Naive B cell (primary cell): ENCODE measurements at regions not wholly inside any gene's neighbourhood (a gene's known extent, or its start where the extent isn't known, plus 50 kb on each side); places are given as distances from the start of the nearest gene placed in this dataset.
A peak's percentile ranks its signal among the peaks of the same experiment; 100 is the strongest.
"Not testable (repeated sequence)": the region's sequence is repeated elsewhere in the genome, so short reads cannot be mapped to it uniquely, and the experiment has no call there.

ENCODE experiments used
- ATAC-seq, 2 donors: fragments of 150-1000 bp; cut with Tn5 transposase; 2 replicates each; pipeline ENCODE4 v1.10.0; 2021; ENCODE audit warnings: low read depth in 2 of 2, mild to moderate bottlenecking in 2 of 2, moderate library complexity in 2 of 2
- DNase-seq: peaks from one replicate; pipeline ENCODE4 v3.0.0; 2022
- H3K27ac Mint-ChIP-seq, 6 donors: one replicate each; pipeline ENCODE4 v1.8.0; 2020 to 2022; ENCODE audit warnings: mild to moderate bottlenecking in 6 of 6, mixed read lengths in 6 of 6, moderate library complexity in 5 of 6, inconsistent platforms in 2 of 6
- H3K27me3 Mint-ChIP-seq, 3 donors: one replicate each; pipeline ENCODE4 v1.8.0; 2021 to 2022; ENCODE audit warnings: mixed read lengths in 3 of 3, mild to moderate bottlenecking in 1 of 3
- H3K36me3 Mint-ChIP-seq, 2 donors: one replicate each; pipeline ENCODE4 v1.8.0; 2020 to 2022; ENCODE audit warnings: mixed read lengths in 2 of 2, inconsistent platforms in 1 of 2, mild to moderate bottlenecking in 1 of 2
- H3K4me1 Mint-ChIP-seq, 3 donors: one replicate each; pipeline ENCODE4 v1.8.0; 2020 to 2022; ENCODE audit warnings: mixed read lengths in 3 of 3, inconsistent platforms in 1 of 3, mild to moderate bottlenecking in 1 of 3, moderate library complexity in 1 of 3
- H3K4me3 Mint-ChIP-seq, 8 donors: one replicate each; pipeline ENCODE4 v1.8.0; 2020 to 2022; ENCODE audit warnings: mild to moderate bottlenecking in 8 of 8, mixed read lengths in 8 of 8, moderate library complexity in 8 of 8, inconsistent platforms in 2 of 8
- H3K9me3 Mint-ChIP-seq, 7 donors: one replicate each; pipeline ENCODE4 v1.8.0; 2020 to 2022; ENCODE audit warnings: mixed read lengths in 7 of 7, mild to moderate bottlenecking in 5 of 7, inconsistent platforms in 2 of 7, moderate library complexity in 1 of 7

GRCh38 chr18:38789141-38789540 lies 1223.5 kb upstream of the CELF4 start:
- peaks cover 0 to 5% (median 0%) of the 10 kb centered on the region in 7 donors for H3K9me3 Mint-ChIP-seq
- ATAC-seq (no peak), DNase-seq (no peak)

GRCh38 chr18:38786906-38787305 lies 1221.3 kb upstream of the CELF4 start:
- Mint-ChIP-seq H3K4me1 (no peaks in the 10 kb centered on the region), H3K9me3 (peaks cover 0 to 7% (median 0%) of the 10 kb centered on the region in 7 donors)

More at GRCh38 chr18:38789141-38789540, 1223.5 kb upstream of the CELF4 start:
- Mint-ChIP-seq H3K27ac (no peak overlapping the region), H3K4me3 (no peak overlapping the region), H3K27me3 (no peaks in the 10 kb centered on the region), H3K36me3 (no peaks in the 10 kb centered on the region), H3K4me1 (no peaks in the 10 kb centered on the region)

GRCh38 chr18:38771620-38772019 lies 1206.0 kb upstream of the CELF4 start:
- not testable (repeated sequence) for H3K36me3 Mint-ChIP-seq

More at GRCh38 chr18:38786906-38787305, 1221.3 kb upstream of the CELF4 start:
- DNase-seq, result no peak
- no peak overlapping the region for H3K27ac Mint-ChIP-seq
- H3K27me3 Mint-ChIP-seq, result no peaks in the 10 kb centered on the region
- ATAC-seq, result no peak
- no peak overlapping the region for H3K4me3 Mint-ChIP-seq
- H3K36me3 Mint-ChIP-seq, result no peaks in the 10 kb centered on the region

GRCh38 chr18:38768504-38768903 lies 1202.9 kb upstream of the CELF4 start:
- ATAC-seq (no peak), DNase-seq (no peak)
- H3K27ac Mint-ChIP-seq, result peak overlapping the region in 1 of 6 donors; percentile 62
- no peaks in the 10 kb centered on the region for H3K27me3 Mint-ChIP-seq
- H3K4me3 Mint-ChIP-seq, result no peak overlapping the region
- peaks cover 0 to 12% (median 5%) of the 10 kb centered on the region in 7 donors for H3K9me3 Mint-ChIP-seq
- no peaks in the 10 kb centered on the region for H3K4me1 Mint-ChIP-seq
- no peaks in the 10 kb centered on the region for H3K36me3 Mint-ChIP-seq

More at GRCh38 chr18:38771620-38772019, 1206.0 kb upstream of the CELF4 start:
- H3K27ac Mint-ChIP-seq, DNase-seq, H3K4me1 Mint-ChIP-seq, H3K4me3 Mint-ChIP-seq, ATAC-seq, H3K27me3 Mint-ChIP-seq: not testable (repeated sequence)
- H3K9me3 Mint-ChIP-seq, result peaks cover 0 to 13% (median 3%) of the 10 kb centered on the region in 7 donors

- ATAC-seq (no peak), DNase-seq (no peak)
- Mint-ChIP-seq H3K4me1 (no peaks in the 10 kb centered on the region), H3K27me3 (no peaks in the 10 kb centered on the region), H3K36me3 (no peaks in the 10 kb centered on the region), H3K27ac (no peak overlapping the region), H3K4me3 (no peak overlapping the region), H3K9me3 (peaks cover 0 to 10% (median 2%) of the 10 kb centered on the region in 7 donors)
Observed at GRCh38 chr18:38759457-38759856, 1193.9 kb upstream of the CELF4 start.

- no peak for DNase-seq
- Mint-ChIP-seq H3K27me3 (no peaks in the 10 kb centered on the region), H3K9me3 (peaks cover 0 to 21% (median 2%) of the 10 kb centered on the region in 7 donors), H3K4me1 (no peaks in the 10 kb centered on the region), H3K36me3 (no peaks in the 10 kb centered on the region), H3K27ac (peak overlapping the region in 1 of 6 donors; percentile 23), H3K4me3 (no peak overlapping the region)
- ATAC-seq, result no peak
Observed at GRCh38 chr18:38756436-38756835, 1190.8 kb upstream of the CELF4 start.

- H3K4me3 Mint-ChIP-seq, result no peak overlapping the region
- DNase-seq (no peak), ATAC-seq (no peak)
- no peaks in the 10 kb centered on the region for H3K36me3 Mint-ChIP-seq
- no peaks in the 10 kb centered on the region for H3K4me1 Mint-ChIP-seq
- no peaks in the 10 kb centered on the region for H3K27me3 Mint-ChIP-seq
- H3K9me3 Mint-ChIP-seq, result peaks cover 0 to 17% (median 0%) of the 10 kb centered on the region in 7 donors
- no peak overlapping the region for H3K27ac Mint-ChIP-seq
Observed at GRCh38 chr18:38752430-38752829, 1186.8 kb upstream of the CELF4 start.

- Mint-ChIP-seq H3K4me1 (no peaks in the 10 kb centered on the region), H3K36me3 (no peaks in the 10 kb centered on the region), H3K27ac (peak overlapping the region in 1 of 6 donors; percentile 82), H3K9me3 (peaks cover 0 to 17% (median 0%) of the 10 kb centered on the region in 7 donors), H3K27me3 (no peaks in the 10 kb centered on the region), H3K4me3 (no peak overlapping the region)
- no peak for DNase-seq
- no peak for ATAC-seq
Observed at GRCh38 chr18:38751898-38752297, 1186.3 kb upstream of the CELF4 start.

GRCh38 chr18:38751211-38751610 lies 1185.6 kb upstream of the CELF4 start:
- Mint-ChIP-seq H3K27ac (no peak overlapping the region), H3K27me3 (no peaks in the 10 kb centered on the region), H3K36me3 (no peaks in the 10 kb centered on the region), H3K4me1 (no peaks in the 10 kb centered on the region), H3K4me3 (no peak overlapping the region), H3K9me3 (peaks cover 0 to 17% (median 0%) of the 10 kb centered on the region in 7 donors)
- ATAC-seq (no peak), DNase-seq (no peak)

GRCh38 chr18:38750751-38751150 lies 1185.2 kb upstream of the CELF4 start:
- Mint-ChIP-seq H3K27ac (no peak overlapping the region), H3K36me3 (no peaks in the 10 kb centered on the region), H3K4me3 (no peak overlapping the region), H3K4me1 (no peaks in the 10 kb centered on the region), H3K27me3 (no peaks in the 10 kb centered on the region), H3K9me3 (peaks cover 0 to 17% (median 0%) of the 10 kb centered on the region in 7 donors)
- ATAC-seq (no peak), DNase-seq (no peak)

- Mint-ChIP-seq H3K9me3 (peaks cover 0 to 6% (median 0%) of the 10 kb centered on the region in 7 donors), H3K4me1 (no peaks in the 10 kb centered on the region), H3K27ac (no peak overlapping the region), H3K27me3 (no peaks in the 10 kb centered on the region), H3K36me3 (no peaks in the 10 kb centered on the region), H3K4me3 (no peak overlapping the region)
- ATAC-seq (no peak), DNase-seq (no peak)
Observed at GRCh38 chr18:38747153-38747552, 1181.6 kb upstream of the CELF4 start.

- not testable (repeated sequence) for H3K4me3 Mint-ChIP-seq, ATAC-seq, H3K36me3 Mint-ChIP-seq, DNase-seq, H3K27me3 Mint-ChIP-seq, H3K4me1 Mint-ChIP-seq, H3K27ac Mint-ChIP-seq
- peaks cover 0 to 12% (median 6%) of the 10 kb centered on the region in 7 donors for H3K9me3 Mint-ChIP-seq
Observed at GRCh38 chr18:38720181-38720580, 1154.6 kb upstream of the CELF4 start.

GRCh38 chr18:38718365-38718901 lies 1152.8 kb upstream of the CELF4 start:
- no peak for DNase-seq
- peaks cover 0 to 9% (median 6%) of the 10 kb centered on the region in 7 donors for H3K9me3 Mint-ChIP-seq
- no peak overlapping the region for H3K27ac Mint-ChIP-seq
- no peak overlapping the region for H3K4me3 Mint-ChIP-seq
- H3K36me3 Mint-ChIP-seq, result no peaks in the 10 kb centered on the region
- ATAC-seq, result no peak
- H3K4me1 Mint-ChIP-seq, result no peaks in the 10 kb centered on the region
- no peaks in the 10 kb centered on the region for H3K27me3 Mint-ChIP-seq

GRCh38 chr18:38709122-38709521 lies 1143.5 kb upstream of the CELF4 start:
- no peak for ATAC-seq
- no peaks in the 10 kb centered on the region for H3K36me3 Mint-ChIP-seq
- H3K27ac Mint-ChIP-seq, result no peak overlapping the region
- H3K4me1 Mint-ChIP-seq, result no peaks in the 10 kb centered on the region
- no peak overlapping the region for H3K4me3 Mint-ChIP-seq
- H3K27me3 Mint-ChIP-seq, result no peaks in the 10 kb centered on the region
- H3K9me3 Mint-ChIP-seq, result peaks cover 0 to 8% (median 0%) of the 10 kb centered on the region in 7 donors
- no peak for DNase-seq

- Mint-ChIP-seq H3K4me1 (no peaks in the 10 kb centered on the region), H3K36me3 (no peaks in the 10 kb centered on the region), H3K27me3 (no peaks in the 10 kb centered on the region), H3K4me3 (no peak overlapping the region), H3K27ac (no peak overlapping the region), H3K9me3 (peaks cover 0 to 9% (median 0%) of the 10 kb centered on the region in 7 donors)
- ATAC-seq, result no peak
- no peak for DNase-seq
Observed at GRCh38 chr18:38706373-38706772, 1140.8 kb upstream of the CELF4 start.
